ENCODE measurements at regions not wholly inside any gene's neighbourhood (a gene's known extent, or its start where the extent isn't known, plus 50 kb on each side); places are given as distances from the start of the nearest gene placed in this dataset.

DNA sequence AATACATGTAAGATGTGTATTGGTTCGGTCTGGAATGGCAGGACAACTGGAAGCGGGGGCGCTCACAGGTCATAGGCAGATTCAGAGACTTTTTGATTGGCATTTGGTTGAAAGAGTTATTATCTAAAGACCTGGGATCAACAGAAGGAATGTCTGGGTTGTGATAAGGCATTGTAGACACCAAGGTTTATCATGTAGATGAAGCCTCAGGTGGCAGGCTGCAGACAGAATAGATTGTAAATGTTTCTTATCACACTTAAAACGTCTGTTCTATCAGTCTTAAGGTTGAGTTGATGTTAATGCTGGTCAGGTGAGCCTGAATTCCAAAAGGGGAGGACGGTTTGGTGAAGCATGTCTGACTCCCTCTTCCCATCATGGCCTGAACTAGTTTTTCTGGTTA, 295.9 kb upstream of the PROK2 start:
- Histone ChIP-seq H3K4me1 (ENCODE audit: control insufficient read depth, low read depth, low read length) (peaks cover 2% of the 10 kb centered on the region), H4K5ac (ENCODE audit: low read length) (no peak overlapping the region), H2BK5ac (ENCODE audit: low read length) (no peak overlapping the region), H4K8ac (ENCODE audit: low read depth, low read length) (no peak overlapping the region), H2BK120ac (ENCODE audit: low read depth, low read length) (no peak overlapping the region), H3K79me1 (ENCODE audit: low read length) (no peaks in the 10 kb centered on the region), H3K27ac (ENCODE audit: low read depth, low read length) (no peak overlapping the region), H3K18ac (ENCODE audit: low read length) (no peak overlapping the region), H3K27me3 (ENCODE audit: insufficient read depth, low read length, poor library complexity) (no peaks in the 10 kb centered on the region), H3K79me2 (ENCODE audit: control insufficient read depth, insufficient read depth, low read length) (no peaks in the 10 kb centered on the region), H3K9ac (ENCODE audit: low read length) (no peak overlapping the region), H2BK15ac (replicated peaks; ENCODE audit: low read depth) (no peak overlapping the region), H3K36me3 (ENCODE audit: control insufficient read depth, insufficient read depth, low read length) (no peaks in the 10 kb centered on the region), H3K4me2 (ENCODE audit: low read length) (no peak overlapping the region), H3K56ac (ENCODE audit: low read length) (no peak overlapping the region), H2AK5ac (ENCODE audit: low read length) (peak overlapping the region; percentile 22), H3K4ac (ENCODE audit: low read depth, low read length) (no peak overlapping the region), H3K4me3 (ENCODE audit: low read length) (no peak overlapping the region), H3K23ac (ENCODE audit: low read length) (no peak overlapping the region)
- no CpG with 5 or more reads among the region's 5 CpGs for WGBS (ENCODE audit: extremely low coverage, insufficient coverage, low lambda C conversion rate)
- DNase-seq, result peak; percentile 70

GRCh38 chr3:72080095-72080494, 295.1 kb upstream of the PROK2 start:
- Histone ChIP-seq H3K56ac (ENCODE audit: low read length) (no peak overlapping the region), H3K79me1 (ENCODE audit: low read length) (no peaks in the 10 kb centered on the region), H3K23ac (ENCODE audit: low read length) (no peak overlapping the region), H3K4ac (ENCODE audit: low read depth, low read length) (no peak overlapping the region), H4K5ac (ENCODE audit: low read length) (no peak overlapping the region), H3K79me2 (ENCODE audit: control insufficient read depth, insufficient read depth, low read length) (no peaks in the 10 kb centered on the region), H2BK5ac (ENCODE audit: low read length) (no peak overlapping the region), H2BK120ac (ENCODE audit: low read depth, low read length) (no peak overlapping the region), H3K27ac (ENCODE audit: low read depth, low read length) (no peak overlapping the region), H2AK5ac (ENCODE audit: low read length) (no peak overlapping the region), H3K27me3 (ENCODE audit: insufficient read depth, low read length, poor library complexity) (no peaks in the 10 kb centered on the region), H3K4me2 (ENCODE audit: low read length) (no peak overlapping the region), H2BK15ac (replicated peaks; ENCODE audit: low read depth) (no peak overlapping the region), H3K18ac (ENCODE audit: low read length) (no peak overlapping the region), H3K4me3 (ENCODE audit: low read length) (no peak overlapping the region), H4K8ac (ENCODE audit: low read depth, low read length) (no peak overlapping the region), H3K9ac (ENCODE audit: low read length) (no peak overlapping the region), H3K36me3 (ENCODE audit: control insufficient read depth, insufficient read depth, low read length) (no peaks in the 10 kb centered on the region), H3K4me1 (ENCODE audit: control insufficient read depth, low read depth, low read length) (peaks cover 2% of the 10 kb centered on the region)
- WGBS (ENCODE audit: extremely low coverage, insufficient coverage, low lambda C conversion rate), result no CpG with 5 or more reads among the region's 3 CpGs
- no peak for DNase-seq

GRCh38 chr3:72079369-72079872, 294.5 kb upstream of the PROK2 start:
- no peak overlapping the region for H2BK5ac ChIP-seq (ENCODE audit: low read length)
- no peak overlapping the region for H3K4me3 ChIP-seq (ENCODE audit: low read length)
- no peak overlapping the region for H2BK120ac ChIP-seq (ENCODE audit: low read depth, low read length)
- H3K27ac ChIP-seq (ENCODE audit: low read depth, low read length), result no peak overlapping the region
- DNase-seq, result no peak
- H3K79me2 ChIP-seq (ENCODE audit: control insufficient read depth, insufficient read depth, low read length), result no peaks in the 10 kb centered on the region
- no peaks in the 10 kb centered on the region for H3K79me1 ChIP-seq (ENCODE audit: low read length)
- H2BK15ac ChIP-seq (replicated peaks; ENCODE audit: low read depth), result no peak overlapping the region
- no peak overlapping the region for H4K5ac ChIP-seq (ENCODE audit: low read length)
- H3K27me3 ChIP-seq (ENCODE audit: insufficient read depth, low read length, poor library complexity), result no peaks in the 10 kb centered on the region
- H4K8ac ChIP-seq (ENCODE audit: low read depth, low read length), result no peak overlapping the region
- no peak overlapping the region for H3K23ac ChIP-seq (ENCODE audit: low read length)
- no peaks in the 10 kb centered on the region for H3K36me3 ChIP-seq (ENCODE audit: control insufficient read depth, insufficient read depth, low read length)
- H3K4me2 ChIP-seq (ENCODE audit: low read length), result no peak overlapping the region
- H3K56ac ChIP-seq (ENCODE audit: low read length), result no peak overlapping the region
- H2AK5ac ChIP-seq (ENCODE audit: low read length), result no peak overlapping the region
- no peak overlapping the region for H3K9ac ChIP-seq (ENCODE audit: low read length)
- no CpG with 5 or more reads among the region's 2 CpGs for WGBS (ENCODE audit: extremely low coverage, insufficient coverage, low lambda C conversion rate)
- H3K18ac ChIP-seq (ENCODE audit: low read length), result no peak overlapping the region
- no peak overlapping the region for H3K4ac ChIP-seq (ENCODE audit: low read depth, low read length)
- peaks cover 2% of the 10 kb centered on the region for H3K4me1 ChIP-seq (ENCODE audit: control insufficient read depth, low read depth, low read length)

DNA sequence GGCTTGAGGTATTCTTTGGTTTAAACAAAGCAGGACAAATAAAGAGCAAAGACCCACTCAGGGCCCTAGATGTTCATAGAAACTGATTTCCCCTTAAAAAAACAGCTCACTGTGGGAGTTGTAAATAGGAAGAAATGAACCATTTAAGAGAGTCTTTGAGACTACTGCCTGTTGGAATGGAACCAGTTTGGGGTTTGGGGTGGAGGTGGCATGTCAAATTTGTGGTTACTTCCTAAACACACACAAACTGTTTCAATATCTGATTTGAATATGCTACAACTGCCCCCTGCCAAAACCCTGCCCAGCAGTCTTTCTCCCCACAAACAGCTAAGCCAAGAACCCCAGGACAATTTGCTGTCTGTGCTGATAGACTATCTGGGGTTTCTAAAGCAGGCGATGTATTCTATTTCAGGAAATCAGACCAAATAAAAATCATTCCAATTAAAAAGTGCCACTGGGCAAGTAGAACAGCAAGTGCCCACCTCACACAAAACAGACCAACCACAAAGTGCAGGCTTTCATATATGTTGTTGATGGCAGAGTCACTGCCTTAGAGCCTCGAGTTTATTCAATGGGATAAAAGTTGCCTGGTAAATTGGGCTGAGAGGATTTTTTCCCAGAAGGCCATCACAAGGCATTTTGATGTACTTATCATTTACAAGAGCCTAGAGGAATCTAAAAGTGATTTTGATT, 293.9 kb upstream of the PROK2 start:
- H2BK5ac ChIP-seq (ENCODE audit: low read length), result no peak overlapping the region
- no peak overlapping the region for H3K56ac ChIP-seq (ENCODE audit: low read length)
- no peaks in the 10 kb centered on the region for H3K79me2 ChIP-seq (ENCODE audit: control insufficient read depth, insufficient read depth, low read length)
- no peak overlapping the region for H3K4me2 ChIP-seq (ENCODE audit: low read length)
- H3K79me1 ChIP-seq (ENCODE audit: low read length), result no peaks in the 10 kb centered on the region
- H3K4me3 ChIP-seq (ENCODE audit: low read length), result no peak overlapping the region
- H3K18ac ChIP-seq (ENCODE audit: low read length), result no peak overlapping the region
- no peak overlapping the region for H4K8ac ChIP-seq (ENCODE audit: low read depth, low read length)
- no peak overlapping the region for H3K4ac ChIP-seq (ENCODE audit: low read depth, low read length)
- H3K27me3 ChIP-seq (ENCODE audit: insufficient read depth, low read length, poor library complexity), result no peaks in the 10 kb centered on the region
- no CpG with 5 or more reads among the region's 2 CpGs for WGBS (ENCODE audit: extremely low coverage, insufficient coverage, low lambda C conversion rate)
- H2BK15ac ChIP-seq (replicated peaks; ENCODE audit: low read depth), result no peak overlapping the region
- no peak overlapping the region for H3K27ac ChIP-seq (ENCODE audit: low read depth, low read length)
- no peaks in the 10 kb centered on the region for H3K36me3 ChIP-seq (ENCODE audit: control insufficient read depth, insufficient read depth, low read length)
- H3K23ac ChIP-seq (ENCODE audit: low read length), result no peak overlapping the region
- H3K4me1 ChIP-seq (ENCODE audit: control insufficient read depth, low read depth, low read length), result peaks cover 2% of the 10 kb centered on the region
- no peak overlapping the region for H2AK5ac ChIP-seq (ENCODE audit: low read length)
- H4K5ac ChIP-seq (ENCODE audit: low read length), result no peak overlapping the region
- no peak for DNase-seq
- H3K9ac ChIP-seq (ENCODE audit: low read length), result no peak overlapping the region
- no peak overlapping the region for H2BK120ac ChIP-seq (ENCODE audit: low read depth, low read length)

DNA sequence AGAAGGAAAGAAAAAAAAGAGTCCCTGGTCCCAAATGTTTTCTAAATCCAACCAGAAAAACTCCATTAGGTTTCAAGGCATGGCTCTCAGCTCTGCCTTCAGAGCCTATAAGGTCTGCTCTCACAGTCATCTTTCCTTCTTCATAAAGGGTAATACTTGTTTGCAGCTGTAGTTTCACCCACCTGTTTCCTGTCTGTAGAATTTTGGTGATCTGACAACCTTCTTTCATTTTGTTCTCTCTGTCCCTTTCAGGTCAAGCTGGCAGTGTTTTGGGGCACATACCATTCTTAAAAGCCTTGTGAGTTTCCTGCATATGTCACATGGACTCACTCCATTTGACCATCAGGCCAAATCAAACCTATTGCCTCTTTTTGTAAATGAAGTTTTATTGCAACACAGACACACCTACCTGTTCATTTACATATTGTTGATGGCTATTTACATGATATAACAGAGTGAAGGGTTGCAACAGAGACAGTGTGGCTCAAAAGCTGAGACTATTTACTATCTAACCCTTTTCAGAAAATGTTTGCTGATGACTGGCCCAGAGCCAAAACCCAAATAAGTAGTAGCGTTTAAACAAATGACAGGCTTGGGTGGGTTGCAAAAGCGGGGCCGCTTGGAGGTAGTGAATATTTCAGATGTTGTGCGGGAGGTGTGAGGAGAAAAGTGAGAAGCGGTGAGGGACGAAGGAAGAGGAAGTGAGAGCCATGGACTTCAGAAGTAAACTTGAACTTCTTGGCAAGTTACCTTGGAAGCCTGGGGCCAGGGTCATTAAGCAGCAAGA, 292.7 kb upstream of the PROK2 start:
- no peak overlapping the region for H2BK15ac ChIP-seq (replicated peaks; ENCODE audit: low read depth)
- no peak overlapping the region for H3K4me2 ChIP-seq (ENCODE audit: low read length)
- H3K9ac ChIP-seq (ENCODE audit: low read length), result no peak overlapping the region
- H2AK5ac ChIP-seq (ENCODE audit: low read length), result no peak overlapping the region
- H2BK5ac ChIP-seq (ENCODE audit: low read length), result no peak overlapping the region
- H2BK120ac ChIP-seq (ENCODE audit: low read depth, low read length), result no peak overlapping the region
- DNase-seq, result no peak
- no peak overlapping the region for H4K8ac ChIP-seq (ENCODE audit: low read depth, low read length)
- H4K5ac ChIP-seq (ENCODE audit: low read length), result no peak overlapping the region
- H3K79me1 ChIP-seq (ENCODE audit: low read length), result no peaks in the 10 kb centered on the region
- 100% methylated on average over 5 of the region's 6 CpGs for WGBS (ENCODE audit: extremely low coverage, insufficient coverage, low lambda C conversion rate)
- H3K27me3 ChIP-seq (ENCODE audit: insufficient read depth, low read length, poor library complexity), result no peaks in the 10 kb centered on the region
- no peak overlapping the region for H3K56ac ChIP-seq (ENCODE audit: low read length)
- H3K4me3 ChIP-seq (ENCODE audit: low read length), result no peak overlapping the region
- no peak overlapping the region for H3K23ac ChIP-seq (ENCODE audit: low read length)
- no peaks in the 10 kb centered on the region for H3K4me1 ChIP-seq (ENCODE audit: control insufficient read depth, low read depth, low read length)
- H3K18ac ChIP-seq (ENCODE audit: low read length), result no peak overlapping the region
- H3K79me2 ChIP-seq (ENCODE audit: control insufficient read depth, insufficient read depth, low read length), result no peaks in the 10 kb centered on the region
- H3K36me3 ChIP-seq (ENCODE audit: control insufficient read depth, insufficient read depth, low read length), result no peaks in the 10 kb centered on the region
- no peak overlapping the region for H3K4ac ChIP-seq (ENCODE audit: low read depth, low read length)
- no peak overlapping the region for H3K27ac ChIP-seq (ENCODE audit: low read depth, low read length)

Measured in mesendoderm (in vitro differentiated cells).